ENCODE measurements at regions not wholly inside any gene's neighbourhood (a gene's known extent, or its start where the extent isn't known, plus 50 kb on each side); places are given as distances from the start of the nearest gene placed in this dataset.

- TF ChIP-seq CTCF (IDR thresholded peaks at IDR 0.05) (no peak), POLR2AphosphoS5 (IDR thresholded peaks at IDR 0.05) (no peak), POLR2A (IDR thresholded peaks at IDR 0.05) (no peak), EP300 (IDR thresholded peaks at IDR 0.05) (no peak)
- WGBS, 2 donors (ENCODE audit: low coverage in 1 of 2): 94% methylated on average over 3 of the region's 3 CpGs; no CpG with 5 or more reads in 1 of the 2 donors
- H3K36me3 ChIP-seq: no peaks in the 10 kb centered on the region
- no peak overlapping the region for H3K4me3 ChIP-seq
- no peaks in the 10 kb centered on the region for H3K4me1 ChIP-seq
- no peaks in the 10 kb centered on the region for H3K9me3 ChIP-seq
- H3K27me3 ChIP-seq: no peaks in the 10 kb centered on the region
- no peak for ATAC-seq
- H3K27ac ChIP-seq: no peak overlapping the region
These were observed 343.5 kb downstream of the NFIB start for GRCh38 chr9:13970426-13970825.

GRCh38 chr9:13970018-13970417, 343.9 kb downstream of the NFIB start:
- H3K4me3 ChIP-seq: no peak overlapping the region

GRCh38 chr9:13967438-13967837, 346.5 kb downstream of the NFIB start:
- 79 to 92% methylated on average over 4 of the region's 4 CpGs for WGBS, 2 donors (ENCODE audit: low coverage in 1 of 2)
- ATAC-seq: no peak
- no peaks in the 10 kb centered on the region for H3K4me1 ChIP-seq
- TF ChIP-seq EP300 (IDR thresholded peaks at IDR 0.05) (no peak), POLR2A (IDR thresholded peaks at IDR 0.05) (no peak), CTCF (IDR thresholded peaks at IDR 0.05) (no peak), POLR2AphosphoS5 (IDR thresholded peaks at IDR 0.05) (no peak)
- H3K36me3 ChIP-seq: no peaks in the 10 kb centered on the region
- H3K9me3 ChIP-seq: no peaks in the 10 kb centered on the region
- H3K4me3 ChIP-seq: no peak overlapping the region
- no peak overlapping the region for H3K27ac ChIP-seq
- H3K27me3 ChIP-seq: no peaks in the 10 kb centered on the region

More at GRCh38 chr9:13970018-13970417, 343.9 kb downstream of the NFIB start:
- H3K27ac ChIP-seq: no peak overlapping the region
- H3K36me3 ChIP-seq: no peaks in the 10 kb centered on the region
- ATAC-seq: no peak
- H3K9me3 ChIP-seq: no peaks in the 10 kb centered on the region
- no peaks in the 10 kb centered on the region for H3K27me3 ChIP-seq
- H3K4me1 ChIP-seq: no peaks in the 10 kb centered on the region
- WGBS, 2 donors (ENCODE audit: low coverage in 1 of 2): 47 to 72% methylated on average over 3 to 4 of the region's 4 CpGs
- TF ChIP-seq POLR2A (IDR thresholded peaks at IDR 0.05): no peak
- no peak for TF ChIP-seq POLR2AphosphoS5 (IDR thresholded peaks at IDR 0.05)
- TF ChIP-seq EP300 (IDR thresholded peaks at IDR 0.05): no peak
- TF ChIP-seq CTCF (IDR thresholded peaks at IDR 0.05): no peak

GRCh38 chr9:13967011-13967410, 346.9 kb downstream of the NFIB start:
- Histone ChIP-seq H3K27me3 (no peaks in the 10 kb centered on the region), H3K9me3 (no peaks in the 10 kb centered on the region), H3K27ac (no peak overlapping the region), H3K4me3 (no peak overlapping the region), H3K4me1 (no peaks in the 10 kb centered on the region), H3K36me3 (no peaks in the 10 kb centered on the region)
- 92 to 100% methylated on average over 1 of the region's 1 CpG for WGBS, 2 donors (ENCODE audit: low coverage in 1 of 2)
- TF ChIP-seq POLR2A (IDR thresholded peaks at IDR 0.05) (no peak), EP300 (IDR thresholded peaks at IDR 0.05) (no peak), POLR2AphosphoS5 (IDR thresholded peaks at IDR 0.05) (no peak), CTCF (IDR thresholded peaks at IDR 0.05) (no peak)
- no peak for ATAC-seq

GRCh38 chr9:13963005-13963653, 350.8 kb downstream of the NFIB start:
- TF ChIP-seq POLR2AphosphoS5 (IDR thresholded peaks at IDR 0.05): no peak
- no peak for TF ChIP-seq POLR2A (IDR thresholded peaks at IDR 0.05)
- TF ChIP-seq EP300 (IDR thresholded peaks at IDR 0.05): no peak
- no peak for TF ChIP-seq CTCF (IDR thresholded peaks at IDR 0.05)
- H3K27ac ChIP-seq: no peak overlapping the region
- 86 to 100% methylated on average over 2 to 3 of the region's 3 CpGs for WGBS, 2 donors (ENCODE audit: low coverage in 1 of 2)
- no peaks in the 10 kb centered on the region for H3K36me3 ChIP-seq
- H3K4me1 ChIP-seq: no peaks in the 10 kb centered on the region
- no peaks in the 10 kb centered on the region for H3K9me3 ChIP-seq
- H3K27me3 ChIP-seq: no peaks in the 10 kb centered on the region
- no peak overlapping the region for H3K4me3 ChIP-seq
- no peak for ATAC-seq

Measured in gastroesophageal sphincter (tissue), 4 donors.